A549 (cell line): ENCODE measurements at regions not wholly inside any gene's neighbourhood (a gene's known extent, or its start where the extent isn't known, plus 50 kb on each side); places are given as distances from the start of the nearest gene placed in this dataset.

Experiments
- ATAC-seq, 2 experiments: fragments of 200-7000 bp in 1 of 2; fragments of >200 bp in 1 of 2; cut with Nextera tagmentation in 1 of 2; cut with Tn5 transposase in 1 of 2; 3 replicates each; pipeline versions ENCODE4 v1.8.0 to v1.9.1; 2018 to 2020; ENCODE audit warnings: mild to moderate bottlenecking in 1 of 2, moderate library complexity in 1 of 2
- CTCF ChIA-PET: fragments of 300-600 bp; sonication (Branson Sonifier 250); formaldehyde crosslinking; extraction: SDS; loops from one replicate; lab custom pipeline; 2021; ENCODE audit warnings: antibody characterized with exemption, inconsistent platforms; lab: Yijun Ruan, JAX
- POLR2A ChIA-PET: fragments of 350-600 bp; formaldehyde crosslinking; extraction: SDS; loops from one replicate; lab custom pipeline; 2021; ENCODE audit warnings: antibody characterized with exemption, inconsistent platforms; lab: Yijun Ruan, JAX
- DNase-seq, 2 experiments: peaks; one replicate each; pipeline versions ENCODE4 v3.0.0 to v3.0.0-alpha.2; 2011 to 2016; ENCODE audit warnings: low read depth in 1 of 2, low spot score in 1 of 2
- FAIRE-seq: peaks from 2 replicates; lab custom pipeline; 2011; peaks lifted over from hg19 to GRCh38; lab: Jason Lieb, UNC
- H3K27ac ChIP-seq, 2 experiments: fragments of >200 bp; sonication (Bioruptor Twin); formaldehyde crosslinking; 3 replicates each; pipeline ENCODE4 v1.5.1; 2016 to 2017
- H3K4me1 ChIP-seq: fragments of >200 bp; sonication (Bioruptor Twin); formaldehyde crosslinking; 3 replicates; pipeline ENCODE4 v1.6.1; 2016
- H3K4me2 ChIP-seq: fragments of >200 bp; sonication (Bioruptor Twin); formaldehyde crosslinking; 3 replicates; pipeline ENCODE4 v1.6.1; 2016
- H3K4me3 ChIP-seq: fragments of >200 bp; sonication (Bioruptor Twin); formaldehyde crosslinking; 3 replicates; pipeline ENCODE4 v1.5.1; 2016
- H3K9me3 ChIP-seq: fragments of >200 bp; sonication (Bioruptor Twin); formaldehyde crosslinking; 3 replicates; pipeline ENCODE4 v1.6.1; 2016
- BCL3 ChIP-seq: fragments of >200 bp; sonication (Bioruptor Twin); formaldehyde crosslinking; IDR thresholded peaks from 3 replicates; pipeline ENCODE4 v1.6.1; 2016
- BHLHE40 ChIP-seq: IDR thresholded peaks from 2 replicates; pipeline ENCODE4 v1.6.1; 2012; ENCODE audit warnings: low read depth, low read length, inconsistent platforms
- CBX8 ChIP-seq: fragments of 200-600 bp; sonication (generic); IDR thresholded peaks from 2 replicates; pipeline ENCODE4 v1.6.1; 2016
- CHD4 ChIP-seq: fragments of 200-600 bp; sonication (generic); IDR thresholded peaks from 2 replicates; pipeline ENCODE4 v1.6.1; 2016; ENCODE audit warnings: antibody characterized with exemption, mild to moderate bottlenecking, borderline replicate concordance
- EHMT2 ChIP-seq: fragments of 200-600 bp; sonication (generic); IDR thresholded peaks from 2 replicates; pipeline ENCODE4 v1.6.1; 2016; ENCODE audit warnings: antibody characterized with exemption, low read depth, mild to moderate bottlenecking, moderate library complexity
- EP300 ChIP-seq, 2 experiments: fragments of >200 bp; sonication (Bioruptor Twin); formaldehyde crosslinking; IDR thresholded peaks; 2 replicates in 1 of 2; 3 replicates in 1 of 2; pipeline ENCODE4 v1.6.1; 2016 to 2017
- FOSL2 ChIP-seq, 2 experiments: fragments of 450-650 bp in 1 of 2; fragments of >200 bp in 1 of 2; sonication (Bioruptor Twin) in 1 of 2; formaldehyde crosslinking; IDR thresholded peaks; 2 replicates each; pipeline versions ENCODE4 v1.5.0 to v1.6.1; 2016 to 2020; ENCODE audit warnings: mild to moderate bottlenecking in 1 of 2, moderate library complexity in 1 of 2
- HES2 ChIP-seq: fragments of >200 bp; sonication (Bioruptor Twin); formaldehyde crosslinking; IDR thresholded peaks from 2 replicates; pipeline ENCODE4 v1.6.1; 2016
- JUN ChIP-seq, 2 experiments: fragments of >200 bp; sonication (Bioruptor Twin); formaldehyde crosslinking; IDR thresholded peaks; 2 replicates in 1 of 2; 3 replicates in 1 of 2; pipeline ENCODE4 v1.6.1; 2016 to 2017
- MAFK ChIP-seq: fragments of 450-650 bp; IDR thresholded peaks from 2 replicates; pipeline ENCODE4 v1.6.1; 2014; ENCODE audit not compliant: partially characterized antibody
- MAX ChIP-seq: IDR thresholded peaks from 2 replicates; pipeline ENCODE4 v1.6.1; 2012
- NR3C1 ChIP-seq: fragments of >200 bp; sonication (Bioruptor Twin); formaldehyde crosslinking; IDR thresholded peaks from 3 replicates; pipeline ENCODE4 v1.6.1; 2017
- PHF8 ChIP-seq: fragments of 200-600 bp; sonication (generic); IDR thresholded peaks from 2 replicates; pipeline ENCODE4 v1.6.1; 2016; ENCODE audit warnings: low read depth, mild to moderate bottlenecking, antibody characterized with exemption, moderate library complexity, borderline replicate concordance
- POLR2A ChIP-seq: IDR thresholded peaks from 2 replicates; pipeline ENCODE4 v1.6.1; 2012; ENCODE audit warnings: mild to moderate bottlenecking, low read length
- RFX5 ChIP-seq: fragments of 450-650 bp; IDR thresholded peaks from 2 replicates; pipeline ENCODE4 v1.7.1; 2014; ENCODE audit warnings: antibody characterized with exemption, mild to moderate bottlenecking, moderate library complexity
- SREBF2 ChIP-seq: fragments of 450-650 bp; IDR thresholded peaks from 2 replicates; pipeline ENCODE4 v1.6.1; 2014; ENCODE audit warnings: mild to moderate bottlenecking, moderate library complexity
- WGBS: methylation state at CpG from one replicate; pipeline ENCODE4 v1.1.6; 2017; ENCODE audit errors: missing lambda C conversion rate; 5-methylcytosine and 5-hydroxymethylcytosine counted together
- TF ChIP-seq, protein P1 (sequence below): fragments of 200-600 bp; sonication (generic); IDR thresholded peaks from 2 replicates; pipeline ENCODE4 v1.6.1; 2016; ENCODE audit warnings: antibody characterized with exemption, mild to moderate bottlenecking, moderate library complexity

- TF ChIP-seq BCL3 = no peak
- no peak for TF ChIP-seq CHD4
- TF ChIP-seq NR3C1 = no peak
- TF ChIP-seq EHMT2 = no peak
- TF ChIP-seq MAX = no peak
Observed at GRCh38 chr7:155377071-155377837, 79.6 kb downstream of the INSIG1 start (continued).

DNA sequence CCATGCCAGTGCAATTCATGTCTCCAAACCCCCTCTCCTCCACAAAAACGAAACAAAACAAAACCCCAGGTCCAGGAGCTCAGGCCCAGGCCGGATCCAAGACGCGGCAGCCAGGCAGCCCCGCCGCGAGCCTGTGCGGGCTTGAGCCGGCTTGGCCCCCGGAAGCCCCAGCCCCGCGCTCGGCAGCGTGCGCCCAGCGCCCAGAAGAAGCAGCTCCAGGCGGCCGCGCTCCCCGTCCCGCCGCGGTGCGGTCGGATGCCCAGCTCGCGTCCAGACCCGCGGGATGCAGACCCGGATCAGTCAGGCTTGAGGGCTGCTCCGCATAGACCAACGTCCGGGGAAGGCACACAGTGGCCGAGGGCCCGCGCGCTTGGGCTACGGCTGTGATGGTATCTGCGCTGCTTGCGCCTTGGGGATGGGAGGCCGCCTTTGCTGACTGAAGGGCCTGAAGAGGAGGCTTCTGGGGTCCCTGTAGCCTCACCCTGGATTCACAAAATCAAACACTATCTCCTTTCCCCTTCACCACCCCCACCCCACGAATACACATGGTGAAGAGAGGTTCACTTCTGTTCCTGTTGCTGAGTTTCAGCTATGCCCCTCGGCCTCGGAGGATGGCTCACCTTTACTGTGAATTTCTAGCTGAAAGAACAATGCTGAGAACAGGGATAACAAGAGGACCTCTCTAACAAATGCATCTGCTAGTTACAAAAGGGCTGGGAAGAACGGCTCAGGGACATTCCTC is 79.9 kb upstream of the EN2 start:
- ChIA-PET CTCF (interaction anchor here (0.7 to 3.6 kb wide), 16 partner anchors 8 to 464 kb away, joined by 3 to 19 read pairs (median 5); no protein-coding TSS in a partner anchor), POLR2A (no interaction called here)
- Histone ChIP-seq H3K4me3 (peak overlapping the region; percentile 32), H3K4me2 (peak overlapping the region; percentile 70), H3K27ac (no peak overlapping the region), H3K4me1 (peaks cover 14% of the 10 kb centered on the region; the same call in 2 of the 3 replicates), H3K9me3 (no peaks in the 10 kb centered on the region)
- DNase-seq (no peak), FAIRE-seq (no peak), ATAC-seq (peak; percentile 6 to 21; a peak in 4 of 6 replicates)
- TF ChIP-seq BHLHE40 (no peak), FOSL2 (IDR thresholded peaks at IDR 0.05) (no peak), FOSL2 (CRISPR knock-in tag; IDR thresholded peaks at IDR 0.05) (no peak), RFX5 (no peak), HES2 (no peak), EP300 (IDR thresholded peaks at IDR 0.05) (no peak)
- WGBS = 31% methylated on average over 26 of the region's 45 CpGs

DNA sequence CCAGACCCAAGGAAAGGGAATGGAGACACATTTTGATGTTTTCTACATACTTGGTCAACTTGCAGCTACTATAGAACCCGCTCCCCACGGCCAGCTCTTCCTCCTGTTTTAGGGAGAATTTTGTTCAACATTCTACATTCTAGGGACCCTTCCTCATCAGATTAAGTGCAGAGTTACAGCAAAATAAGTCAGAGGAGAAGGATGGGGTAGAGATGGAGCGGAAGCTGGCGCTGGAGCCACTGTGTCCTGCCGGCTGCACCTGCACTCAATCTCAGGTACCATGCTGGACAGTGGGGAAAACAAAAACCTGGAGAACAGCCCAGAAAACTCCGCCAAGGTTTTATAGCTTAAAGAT is 79.4 kb upstream of the EN2 start:
- no peak overlapping the region; the same call in 2 of the 3 replicates for H3K4me2 ChIP-seq
- ATAC-seq (no peak), DNase-seq (no peak), FAIRE-seq (no peak)
- peaks cover 10% of the 10 kb centered on the region; the same call in 1 of the 3 replicates for H3K4me1 ChIP-seq
- TF ChIP-seq PHF8 (no peak), SREBF2 (no peak), POLR2A (no peak), MAFK (no peak), JUN (IDR thresholded peaks at IDR 0.05) (no peak), CBX8 (no peak)
- TF ChIP-seq, protein P1, sequence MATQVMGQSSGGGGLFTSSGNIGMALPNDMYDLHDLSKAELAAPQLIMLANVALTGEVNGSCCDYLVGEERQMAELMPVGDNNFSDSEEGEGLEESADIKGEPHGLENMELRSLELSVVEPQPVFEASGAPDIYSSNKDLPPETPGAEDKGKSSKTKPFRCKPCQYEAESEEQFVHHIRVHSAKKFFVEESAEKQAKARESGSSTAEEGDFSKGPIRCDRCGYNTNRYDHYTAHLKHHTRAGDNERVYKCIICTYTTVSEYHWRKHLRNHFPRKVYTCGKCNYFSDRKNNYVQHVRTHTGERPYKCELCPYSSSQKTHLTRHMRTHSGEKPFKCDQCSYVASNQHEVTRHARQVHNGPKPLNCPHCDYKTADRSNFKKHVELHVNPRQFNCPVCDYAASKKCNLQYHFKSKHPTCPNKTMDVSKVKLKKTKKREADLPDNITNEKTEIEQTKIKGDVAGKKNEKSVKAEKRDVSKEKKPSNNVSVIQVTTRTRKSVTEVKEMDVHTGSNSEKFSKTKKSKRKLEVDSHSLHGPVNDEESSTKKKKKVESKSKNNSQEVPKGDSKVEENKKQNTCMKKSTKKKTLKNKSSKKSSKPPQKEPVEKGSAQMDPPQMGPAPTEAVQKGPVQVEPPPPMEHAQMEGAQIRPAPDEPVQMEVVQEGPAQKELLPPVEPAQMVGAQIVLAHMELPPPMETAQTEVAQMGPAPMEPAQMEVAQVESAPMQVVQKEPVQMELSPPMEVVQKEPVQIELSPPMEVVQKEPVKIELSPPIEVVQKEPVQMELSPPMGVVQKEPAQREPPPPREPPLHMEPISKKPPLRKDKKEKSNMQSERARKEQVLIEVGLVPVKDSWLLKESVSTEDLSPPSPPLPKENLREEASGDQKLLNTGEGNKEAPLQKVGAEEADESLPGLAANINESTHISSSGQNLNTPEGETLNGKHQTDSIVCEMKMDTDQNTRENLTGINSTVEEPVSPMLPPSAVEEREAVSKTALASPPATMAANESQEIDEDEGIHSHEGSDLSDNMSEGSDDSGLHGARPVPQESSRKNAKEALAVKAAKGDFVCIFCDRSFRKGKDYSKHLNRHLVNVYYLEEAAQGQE = no peak
- no peak overlapping the region for H3K27ac ChIP-seq
- WGBS = 56% methylated on average over 6 of the region's 6 CpGs
- no peaks in the 10 kb centered on the region for H3K9me3 ChIP-seq
- CTCF ChIA-PET = interaction anchor here (0.8 to 3.6 kb wide), 20 partner anchors 9 to 464 kb away, joined by 3 to 19 read pairs (median 5); partner anchors contain the start of gene CNPY1
- POLR2A ChIA-PET = no interaction called here
- no peak overlapping the region for H3K4me3 ChIP-seq
